CD8-positive, alpha-beta memory T cell (primary cell): ENCODE measurements at regions not wholly inside any gene's neighbourhood (a gene's known extent, or its start where the extent isn't known, plus 50 kb on each side); places are given as distances from the start of the nearest gene placed in this dataset.

Source experiments
- CTCF ChIA-PET: fragments of 350-600 bp; sonication (Branson Sonifier 250); formaldehyde crosslinking; loops from one replicate; lab custom pipeline; 2021; ENCODE audit warnings: antibody characterized with exemption; lab: Charles Lee
- POLR2A ChIA-PET: fragments of 350-600 bp; sonication (Branson Sonifier 250); formaldehyde crosslinking; loops from one replicate; lab custom pipeline; 2021; ENCODE audit warnings: antibody characterized with exemption; lab: Charles Lee
- DNase-seq, 5 donors: peaks; one replicate each; pipeline versions ENCODE4 v3.0.0 to v3.0.0-alpha.2; 2020 to 2022; ENCODE audit warnings: mixed read lengths in 1 of 5
- H3K27ac ChIP-seq: one replicate; pipeline ENCODE4 v1.7.0; 2013; ENCODE audit warnings: low read depth, mild to moderate bottlenecking, low read length, moderate library complexity
- H3K27me3 ChIP-seq: 2 replicates; pipeline ENCODE4 v1.7.0; 2013; ENCODE audit warnings: low read length, mild to moderate bottlenecking; ENCODE audit not compliant: insufficient read depth, poor library complexity, severe bottlenecking
- H3K36me3 ChIP-seq: 2 replicates; pipeline ENCODE4 v1.7.0; 2013; ENCODE audit warnings: mild to moderate bottlenecking, low read length, moderate library complexity; ENCODE audit not compliant: insufficient read depth
- H3K4me1 ChIP-seq: 2 replicates; pipeline ENCODE4 v1.7.0; 2013; ENCODE audit warnings: mild to moderate bottlenecking, low read length, moderate library complexity; ENCODE audit not compliant: insufficient read depth
- H3K4me3 ChIP-seq: 2 replicates; pipeline ENCODE4 v1.7.0; 2013; ENCODE audit warnings: mild to moderate bottlenecking, low read length
- H3K9me3 ChIP-seq: 2 replicates; pipeline ENCODE4 v1.7.0; 2013; ENCODE audit warnings: mild to moderate bottlenecking, low read length
- H3K27ac Mint-ChIP-seq, 8 donors: one replicate each; pipeline ENCODE4 v1.8.0; 2020 to 2021; ENCODE audit warnings: mixed read lengths in 8 of 8, mild to moderate bottlenecking in 6 of 8, inconsistent platforms in 3 of 8, moderate library complexity in 3 of 8
- H3K27me3 Mint-ChIP-seq, 2 donors: one replicate each; pipeline ENCODE4 v1.8.0; 2020 to 2021; ENCODE audit warnings: mixed read lengths in 2 of 2, mild to moderate bottlenecking in 1 of 2, moderate library complexity in 1 of 2
- H3K36me3 Mint-ChIP-seq, 3 donors: one replicate each; pipeline ENCODE4 v1.8.0; 2020 to 2021; ENCODE audit warnings: mixed read lengths in 3 of 3, inconsistent platforms in 1 of 3, mild to moderate bottlenecking in 1 of 3
- H3K4me1 Mint-ChIP-seq, 3 donors: one replicate each; pipeline ENCODE4 v1.8.0; 2020 to 2021; ENCODE audit warnings: mixed read lengths in 3 of 3, inconsistent platforms in 1 of 3, mild to moderate bottlenecking in 1 of 3
- H3K4me3 Mint-ChIP-seq, 7 donors: one replicate each; pipeline ENCODE4 v1.8.0; 2020 to 2021; ENCODE audit warnings: mixed read lengths in 7 of 7, mild to moderate bottlenecking in 6 of 7, moderate library complexity in 4 of 7, inconsistent platforms in 2 of 7
- H3K9me3 Mint-ChIP-seq, 5 donors: one replicate each; pipeline ENCODE4 v1.8.0; 2020 to 2022; ENCODE audit warnings: mixed read lengths in 5 of 5, mild to moderate bottlenecking in 3 of 5, moderate library complexity in 2 of 5, inconsistent platforms in 1 of 5

DNA sequence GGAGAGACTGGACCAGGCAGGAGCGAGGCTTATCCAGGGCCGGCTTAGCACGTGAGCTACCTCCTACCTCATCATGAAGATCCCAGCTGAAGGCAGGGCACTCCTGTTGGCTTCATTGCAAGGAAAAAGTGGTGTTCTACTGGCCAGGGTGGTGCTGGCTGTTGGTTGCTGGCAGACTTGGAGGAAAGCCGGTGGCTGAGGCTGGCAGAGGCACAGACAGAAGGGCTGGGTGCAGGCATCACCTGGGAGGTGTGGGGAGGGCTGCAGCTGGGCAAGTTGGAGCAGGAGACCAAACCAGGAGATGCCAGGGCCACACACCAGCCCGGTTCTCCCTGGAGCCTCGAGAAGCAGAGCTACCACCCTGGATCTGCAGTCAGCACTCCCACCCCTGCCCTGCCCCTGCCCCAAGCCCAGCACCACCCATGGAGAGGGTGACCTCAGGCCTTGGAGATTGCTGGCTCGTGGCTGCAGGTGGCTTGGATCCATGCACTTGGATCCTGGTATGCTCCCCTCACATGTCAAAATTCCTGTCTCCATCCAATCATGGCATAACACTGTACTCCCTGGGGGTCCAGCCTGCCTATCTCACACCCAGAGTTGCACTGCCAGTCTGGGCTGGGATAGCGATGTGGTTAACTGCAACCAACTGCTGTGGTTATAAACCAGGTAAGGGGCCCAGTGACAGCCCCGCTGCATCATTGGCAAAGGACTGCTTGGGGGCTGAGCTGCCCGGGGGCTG is 49.7 kb downstream of the GLI2 start:
- H3K36me3 ChIP-seq, result no peaks in the 10 kb centered on the region
- H3K4me3 ChIP-seq, result no peak overlapping the region
- H3K27ac Mint-ChIP-seq, result no peak overlapping the region
- peaks cover 0 to 2% of the 10 kb centered on the region in 2 donors for H3K27me3 Mint-ChIP-seq
- H3K36me3 Mint-ChIP-seq, result no peaks in the 10 kb centered on the region
- no peak overlapping the region for H3K4me3 Mint-ChIP-seq
- H3K9me3 Mint-ChIP-seq, result no peaks in the 10 kb centered on the region
- ChIA-PET CTCF (no interaction called here), POLR2A (no interaction called here)
- no peaks in the 10 kb centered on the region for H3K27me3 ChIP-seq
- H3K27ac ChIP-seq, result no peak overlapping the region
- DNase-seq, result no peak
- no peaks in the 10 kb centered on the region for H3K4me1 ChIP-seq
- H3K4me1 Mint-ChIP-seq, result peaks cover 0 to 5% (median 4%) of the 10 kb centered on the region in 3 donors
- no peaks in the 10 kb centered on the region for H3K9me3 ChIP-seq

DNA sequence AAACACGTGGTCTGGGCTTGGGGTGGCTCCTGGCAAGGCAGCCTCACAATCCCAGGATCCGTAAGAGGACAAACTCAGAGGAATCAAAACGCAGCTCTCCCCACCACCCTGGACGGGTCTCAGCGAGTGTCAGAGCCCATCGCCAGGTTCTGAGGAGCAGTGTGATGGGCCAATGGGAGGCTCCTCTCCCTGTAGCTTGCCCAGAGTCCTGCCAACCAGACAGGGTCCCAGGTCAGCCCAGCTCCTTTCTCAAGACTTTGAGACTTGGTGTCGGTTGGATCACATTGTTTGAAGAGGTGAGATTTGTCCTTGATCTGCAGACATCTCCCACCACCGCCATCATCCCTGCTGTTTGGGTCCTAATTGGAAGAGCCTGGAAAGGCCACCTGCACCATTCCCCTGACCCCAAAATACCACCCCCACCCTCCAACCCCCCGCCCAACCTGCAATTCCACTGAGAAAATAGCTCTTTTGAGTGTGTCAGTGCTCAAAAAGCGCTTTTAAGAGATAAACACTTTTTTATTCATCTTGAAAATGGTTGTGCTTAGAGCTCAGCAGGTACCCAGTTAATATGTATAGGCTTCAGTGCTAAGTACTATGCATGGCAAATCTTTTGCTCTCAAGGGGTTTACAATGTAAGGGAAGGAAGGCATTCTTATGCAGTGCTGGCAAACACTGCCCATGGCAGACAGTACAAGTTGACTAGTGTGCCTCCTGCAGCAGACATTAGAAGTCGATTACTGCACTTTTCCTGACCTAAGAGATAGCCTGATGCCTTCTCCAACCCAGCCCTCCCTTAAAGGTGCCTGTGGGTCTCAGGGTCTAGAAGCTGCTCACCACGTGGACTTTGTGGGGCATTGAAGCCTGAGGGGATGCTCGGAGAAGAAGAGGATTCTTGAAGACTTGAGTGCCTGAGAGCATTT is 50.6 kb downstream of the GLI2 start:
- Mint-ChIP-seq H3K4me1 (peaks cover 0 to 5% (median 4%) of the 10 kb centered on the region in 3 donors), H3K27me3 (peaks cover 0 to 2% of the 10 kb centered on the region in 2 donors), H3K36me3 (no peaks in the 10 kb centered on the region), H3K4me3 (no peak overlapping the region), H3K9me3 (no peaks in the 10 kb centered on the region), H3K27ac (no peak overlapping the region)
- no peak overlapping the region for H3K27ac ChIP-seq
- H3K4me1 ChIP-seq, result no peaks in the 10 kb centered on the region
- no peaks in the 10 kb centered on the region for H3K36me3 ChIP-seq
- ChIA-PET CTCF (no interaction called here), POLR2A (no interaction called here)
- H3K27me3 ChIP-seq, result no peaks in the 10 kb centered on the region
- no peaks in the 10 kb centered on the region for H3K9me3 ChIP-seq
- DNase-seq, result no peak
- H3K4me3 ChIP-seq, result no peak overlapping the region

DNA sequence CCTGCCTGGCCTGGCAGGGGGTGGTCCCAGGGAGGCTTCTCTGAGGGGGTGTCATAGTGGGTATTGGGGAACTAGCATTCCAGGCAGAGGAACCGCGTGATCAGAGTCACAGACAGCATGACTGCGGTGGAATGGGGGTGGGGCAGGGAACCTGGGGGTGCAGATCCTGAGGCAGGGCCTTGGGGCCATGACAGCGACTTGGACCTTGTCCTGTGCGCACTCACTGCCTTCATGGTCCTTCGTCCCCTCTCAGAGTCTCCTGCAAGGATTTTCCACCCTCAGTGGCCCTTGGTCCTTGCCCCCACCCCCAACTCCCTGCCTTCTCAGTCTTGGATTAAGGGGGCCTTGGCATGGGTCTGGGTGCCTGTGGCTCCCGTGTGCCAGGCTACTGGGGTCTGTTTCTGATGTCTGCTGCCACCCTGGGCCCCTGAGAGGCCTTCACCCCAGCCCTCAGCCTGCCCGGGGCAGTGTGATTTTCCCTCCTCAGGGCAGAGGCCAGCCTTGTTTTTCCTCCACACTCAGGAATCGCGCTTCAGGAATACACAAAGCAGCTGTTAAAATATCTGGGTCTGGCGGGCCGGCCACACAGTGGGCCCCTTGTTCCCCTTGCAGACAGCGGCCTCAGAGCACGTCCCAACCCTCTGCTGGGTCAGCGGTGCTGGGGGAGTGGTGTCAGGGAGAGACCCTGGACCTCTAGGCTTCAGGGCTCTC is 51.6 kb downstream of the GLI2 start:
- Mint-ChIP-seq H3K27me3 (no peaks in the 10 kb centered on the region), H3K9me3 (no peaks in the 10 kb centered on the region), H3K36me3 (no peaks in the 10 kb centered on the region), H3K27ac (no peak overlapping the region), H3K4me3 (no peak overlapping the region), H3K4me1 (peaks cover 0 to 5% (median 4%) of the 10 kb centered on the region in 3 donors)
- H3K27me3 ChIP-seq, result no peaks in the 10 kb centered on the region
- H3K4me3 ChIP-seq, result no peak overlapping the region
- H3K27ac ChIP-seq, result no peak overlapping the region
- H3K4me1 ChIP-seq, result no peaks in the 10 kb centered on the region
- ChIA-PET POLR2A (no interaction called here), CTCF (no interaction called here)
- H3K9me3 ChIP-seq, result no peaks in the 10 kb centered on the region
- no peak for DNase-seq
- no peaks in the 10 kb centered on the region for H3K36me3 ChIP-seq

DNA sequence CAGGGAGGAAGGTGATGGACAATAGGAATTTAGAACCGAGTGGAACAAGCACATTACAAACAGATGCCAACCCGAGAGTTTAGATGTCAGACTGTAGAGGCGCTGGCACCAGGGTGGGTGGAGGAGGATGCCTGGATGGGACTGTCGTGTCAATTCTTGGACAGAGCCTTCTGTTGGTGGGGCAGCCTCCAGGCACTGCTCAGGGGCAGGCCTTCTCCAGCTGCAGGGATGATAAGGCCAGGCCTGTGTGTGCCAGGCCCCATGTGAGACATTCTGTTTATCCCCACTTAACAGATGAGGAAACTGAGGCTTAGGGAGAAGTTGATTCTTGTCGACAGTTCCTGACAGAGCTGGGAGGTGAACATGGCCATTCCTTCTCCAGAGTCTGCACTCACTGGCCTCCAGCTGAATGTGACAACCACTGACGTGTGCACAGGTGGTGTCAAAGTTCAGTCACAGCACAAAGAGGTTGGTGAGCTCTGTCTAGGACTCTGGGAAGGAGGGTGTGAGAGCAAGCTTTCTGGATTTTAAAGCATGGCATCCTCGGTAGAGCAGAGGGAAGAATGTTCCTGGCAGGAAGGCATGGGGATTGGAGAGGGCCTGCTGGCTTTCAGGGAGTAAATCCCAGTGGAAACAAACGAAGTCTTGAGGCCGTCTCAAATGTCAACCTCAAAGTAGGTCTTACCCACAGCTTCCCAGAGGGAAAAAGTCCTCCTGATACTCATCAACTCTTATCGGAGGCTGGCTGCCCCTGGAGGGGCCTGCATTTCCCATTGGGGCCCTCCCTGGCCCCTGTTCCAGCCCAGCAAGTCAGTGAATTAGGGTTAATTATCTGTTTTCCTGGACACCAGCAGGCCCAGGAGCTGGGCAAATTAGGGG is 52.4 kb downstream of the GLI2 start:
- H3K27me3 Mint-ChIP-seq, result no peaks in the 10 kb centered on the region
- no peak overlapping the region for H3K4me3 Mint-ChIP-seq
- ChIA-PET POLR2A (no interaction called here), CTCF (no interaction called here)
- H3K27me3 ChIP-seq, result no peaks in the 10 kb centered on the region
- H3K36me3 ChIP-seq, result no peaks in the 10 kb centered on the region
- no peak overlapping the region for H3K27ac Mint-ChIP-seq
- no peak for DNase-seq
- H3K4me1 Mint-ChIP-seq, result peaks cover 0 to 5% (median 4%) of the 10 kb centered on the region in 3 donors
- no peaks in the 10 kb centered on the region for H3K9me3 ChIP-seq
- no peaks in the 10 kb centered on the region for H3K36me3 Mint-ChIP-seq
- no peaks in the 10 kb centered on the region for H3K9me3 Mint-ChIP-seq
- H3K4me3 ChIP-seq, result no peak overlapping the region
- H3K4me1 ChIP-seq, result no peaks in the 10 kb centered on the region
- no peak overlapping the region for H3K27ac ChIP-seq

DNA sequence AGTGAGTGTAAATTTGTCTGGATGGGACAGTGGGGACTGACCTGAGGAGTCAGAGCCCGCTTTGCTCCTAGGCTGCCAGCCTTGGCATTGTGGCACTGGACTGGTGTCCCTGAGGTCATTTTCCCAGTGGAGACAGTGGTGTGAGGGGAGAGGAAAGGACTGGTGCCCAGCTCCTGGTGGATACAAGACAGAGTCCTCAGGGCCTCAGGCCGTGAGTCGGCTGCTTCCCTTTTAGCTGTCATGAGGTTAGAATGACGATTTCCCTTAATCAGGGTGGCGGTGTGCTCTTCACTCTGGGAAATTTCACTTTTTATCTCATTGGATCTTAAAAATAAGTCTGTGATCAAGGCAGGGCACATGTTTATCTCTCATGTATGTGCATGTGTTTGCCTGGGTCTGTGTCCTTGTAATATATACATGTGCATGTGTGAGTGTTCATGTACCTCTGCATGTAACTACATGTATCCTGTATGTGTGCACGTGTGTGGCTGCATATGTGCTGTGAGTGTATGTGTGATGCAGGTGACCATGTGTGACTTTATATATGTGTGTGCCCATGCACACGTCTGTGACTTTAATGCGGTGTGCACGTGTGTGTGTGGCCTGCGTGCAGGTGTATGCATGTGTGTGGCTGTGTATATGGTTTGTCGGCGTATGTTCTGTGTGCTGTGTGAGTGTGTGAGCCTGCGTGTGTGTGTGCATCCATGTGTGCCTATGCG is 55.7 kb downstream of the GLI2 start:
- Mint-ChIP-seq H3K36me3 (no peaks in the 10 kb centered on the region), H3K4me3 (no peak overlapping the region), H3K27me3 (peaks cover 0 to 2% of the 10 kb centered on the region in 2 donors), H3K4me1 (no peaks in the 10 kb centered on the region), H3K27ac (no peak overlapping the region), H3K9me3 (peaks cover 0 to 2% (median 0%) of the 10 kb centered on the region in 5 donors)
- H3K9me3 ChIP-seq, result no peaks in the 10 kb centered on the region
- H3K27me3 ChIP-seq, result no peaks in the 10 kb centered on the region
- H3K4me3 ChIP-seq, result no peak overlapping the region
- CTCF ChIA-PET, result no interaction called here
- no peaks in the 10 kb centered on the region for H3K36me3 ChIP-seq
- POLR2A ChIA-PET, result no interaction called here
- no peak overlapping the region for H3K27ac ChIP-seq
- no peaks in the 10 kb centered on the region for H3K4me1 ChIP-seq
- DNase-seq, result no peak

DNA sequence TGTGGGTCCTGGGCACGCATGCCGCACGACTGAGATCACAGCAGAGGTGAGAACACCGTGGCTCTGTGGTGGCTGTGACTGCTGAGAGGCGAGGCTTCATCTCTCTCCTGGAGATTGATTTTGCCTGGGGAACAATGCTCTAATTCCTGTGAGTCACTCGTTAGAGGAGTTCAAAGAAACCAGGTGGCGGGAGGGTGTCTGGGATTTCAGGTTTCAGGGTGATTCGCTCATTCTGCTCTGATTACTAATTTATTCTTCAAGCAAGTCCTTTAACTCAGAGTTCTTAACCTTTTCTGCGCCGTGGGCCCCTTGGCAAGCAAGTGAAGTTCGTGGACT is 56.3 kb downstream of the GLI2 start:
- Histone ChIP-seq H3K36me3 (no peaks in the 10 kb centered on the region), H3K27me3 (no peaks in the 10 kb centered on the region), H3K4me1 (no peaks in the 10 kb centered on the region), H3K27ac (no peak overlapping the region), H3K4me3 (no peak overlapping the region), H3K9me3 (no peaks in the 10 kb centered on the region)
- ChIA-PET CTCF (no interaction called here), POLR2A (no interaction called here)
- Mint-ChIP-seq H3K27me3 (peaks cover 0 to 2% of the 10 kb centered on the region in 2 donors), H3K4me1 (no peaks in the 10 kb centered on the region), H3K9me3 (peaks cover 0 to 2% (median 0%) of the 10 kb centered on the region in 5 donors), H3K36me3 (no peaks in the 10 kb centered on the region), H3K4me3 (no peak overlapping the region), H3K27ac (peak overlapping the region in 1 of 8 donors; percentile 8)
- no peak for DNase-seq

DNA sequence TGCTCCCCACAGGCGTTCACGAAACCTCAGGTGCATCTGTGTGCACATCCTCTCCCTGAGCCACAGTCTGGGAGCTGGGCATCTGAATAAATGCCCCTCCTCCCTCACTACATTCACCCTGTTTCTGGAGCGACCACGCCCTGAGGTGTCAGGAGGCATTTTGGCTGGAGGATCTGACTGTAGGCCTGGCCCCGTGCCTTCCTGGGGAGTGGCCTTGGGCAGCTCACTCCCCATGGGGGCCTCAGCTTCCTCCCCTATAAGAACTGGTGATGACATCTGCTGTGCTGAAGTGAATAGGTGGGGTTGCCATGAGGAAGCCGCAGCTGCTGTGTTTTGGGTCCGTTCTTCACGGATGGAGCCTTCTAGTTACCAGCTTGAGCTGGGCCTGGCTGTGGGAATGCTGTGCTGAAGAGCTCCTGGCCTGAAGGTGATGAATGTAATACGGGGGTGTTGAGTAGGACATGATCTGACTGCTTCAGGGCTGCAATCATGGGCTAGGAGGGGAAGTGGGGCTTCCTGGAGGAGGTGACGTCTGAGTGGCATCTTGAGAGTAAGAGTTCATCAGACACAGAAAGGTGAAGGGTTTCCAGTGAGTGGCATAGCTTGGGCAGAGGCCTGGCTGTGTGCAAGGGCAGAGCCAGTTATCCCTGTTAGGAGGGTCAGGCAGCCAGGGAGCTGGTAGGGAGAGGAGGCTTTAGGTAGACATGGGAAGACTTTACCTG is 58.2 kb downstream of the GLI2 start:
- POLR2A ChIA-PET, result no interaction called here
- Mint-ChIP-seq H3K36me3 (no peaks in the 10 kb centered on the region), H3K27ac (no peak overlapping the region), H3K4me3 (no peak overlapping the region), H3K4me1 (no peaks in the 10 kb centered on the region), H3K9me3 (peaks cover 0 to 2% (median 0%) of the 10 kb centered on the region in 5 donors), H3K27me3 (peaks cover 0 to 2% of the 10 kb centered on the region in 2 donors)
- H3K4me1 ChIP-seq, result no peaks in the 10 kb centered on the region
- no peak overlapping the region for H3K27ac ChIP-seq
- CTCF ChIA-PET, result no interaction called here
- no peak for DNase-seq
- no peaks in the 10 kb centered on the region for H3K36me3 ChIP-seq
- H3K9me3 ChIP-seq, result no peaks in the 10 kb centered on the region
- H3K4me3 ChIP-seq, result no peak overlapping the region
- no peaks in the 10 kb centered on the region for H3K27me3 ChIP-seq
